DMS53 treated with DMSO at 0.1 percent for 48 hours (cell line): ENCODE measurements at regions not wholly inside any gene's neighbourhood (a gene's known extent, or its start where the extent isn't known, plus 50 kb on each side); places are given as distances from the start of the nearest gene placed in this dataset.
"Not testable (repeated sequence)": the region's sequence is repeated elsewhere in the genome, so short reads cannot be mapped to it uniquely, and the experiment has no call there.

ENCODE experiments used
- DNase-seq: peaks from one replicate; lab custom pipeline; 2025; ENCODE audit not compliant: unreplicated experiment; lab: John Stamatoyannopoulos, UW

GRCh38 chr2:17000184-17000482 is 334.5 kb upstream of the CYRIA start:
- DNase-seq = no peak

- no peak for DNase-seq
Measured at GRCh38 chr2:16999347-17000183, 333.9 kb upstream of the CYRIA start.

DNA sequence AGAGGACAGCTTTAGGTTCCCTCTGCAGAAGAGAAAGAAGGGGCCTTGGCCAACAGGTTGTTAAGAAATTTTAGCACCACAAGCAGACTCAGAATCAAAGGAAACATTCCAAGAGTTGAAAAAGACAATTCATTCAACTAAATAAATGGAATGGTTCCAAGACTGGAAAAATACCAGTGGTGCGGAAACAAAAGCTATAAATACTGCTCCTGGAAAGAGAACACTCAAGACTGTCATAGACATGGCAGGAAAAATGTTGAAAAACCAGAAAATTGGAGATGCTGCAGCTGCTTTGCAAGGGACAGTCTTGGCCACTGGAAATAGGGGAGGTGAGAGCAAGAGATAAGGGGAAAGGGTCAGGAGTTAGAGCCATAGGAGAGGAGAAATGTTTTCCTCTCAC is 312.7 kb upstream of the CYRIA start:
- DNase-seq = no peak

DNA sequence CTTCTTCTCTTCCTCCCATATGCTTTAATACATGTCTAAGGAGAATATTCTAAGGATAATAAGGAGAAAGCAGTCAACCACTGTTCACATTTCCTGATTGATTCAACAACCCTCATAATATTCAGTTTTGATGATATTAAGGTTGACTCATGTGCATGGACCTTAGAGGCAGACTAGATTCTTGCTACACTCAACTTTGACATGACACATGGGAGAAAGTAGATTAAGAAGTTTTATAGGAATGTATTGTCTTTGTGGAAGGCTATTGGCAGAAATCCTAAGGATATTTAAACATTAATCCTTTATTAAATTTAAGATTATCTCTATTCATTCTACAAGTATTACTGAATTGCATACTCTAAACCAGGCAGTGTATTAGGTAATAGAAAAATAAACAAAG is 309.1 kb upstream of the CYRIA start:
- DNase-seq = no peak

DNA sequence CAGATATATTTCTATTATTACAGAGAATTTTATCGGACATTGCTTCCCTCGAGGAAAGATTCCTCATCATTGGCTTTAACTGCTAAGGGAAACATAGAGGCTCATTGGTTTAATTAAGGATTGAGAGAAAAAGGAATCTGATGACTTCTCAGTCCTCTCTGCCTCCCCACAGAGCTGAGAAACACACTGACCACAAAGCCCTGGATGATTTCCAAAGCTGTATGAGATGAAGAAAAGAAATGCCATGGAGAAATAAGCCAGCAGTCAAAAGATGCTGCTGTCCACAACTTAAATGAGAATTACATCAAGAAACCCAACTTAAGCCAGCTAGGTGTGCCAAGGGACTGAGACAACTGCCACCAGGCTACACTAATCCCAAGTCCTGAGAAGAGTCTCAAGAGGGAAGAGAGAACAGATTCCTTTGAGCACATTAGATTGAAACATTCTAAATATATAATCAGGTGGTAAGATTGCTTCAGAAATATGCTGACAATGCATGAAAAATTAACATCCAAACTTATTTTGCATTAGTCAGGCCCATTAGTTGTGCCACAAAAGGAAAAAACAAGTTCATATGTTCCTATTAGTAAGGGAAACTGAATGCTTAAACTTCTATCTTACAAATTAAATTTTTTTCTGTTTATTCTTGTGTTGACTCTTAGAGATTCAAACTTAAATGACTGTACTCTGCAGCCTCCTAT is 308.1 kb upstream of the CYRIA start:
- DNase-seq = no peak

GRCh38 chr2:16972276-16972675 is 306.6 kb upstream of the CYRIA start:
- no peak for DNase-seq

DNA sequence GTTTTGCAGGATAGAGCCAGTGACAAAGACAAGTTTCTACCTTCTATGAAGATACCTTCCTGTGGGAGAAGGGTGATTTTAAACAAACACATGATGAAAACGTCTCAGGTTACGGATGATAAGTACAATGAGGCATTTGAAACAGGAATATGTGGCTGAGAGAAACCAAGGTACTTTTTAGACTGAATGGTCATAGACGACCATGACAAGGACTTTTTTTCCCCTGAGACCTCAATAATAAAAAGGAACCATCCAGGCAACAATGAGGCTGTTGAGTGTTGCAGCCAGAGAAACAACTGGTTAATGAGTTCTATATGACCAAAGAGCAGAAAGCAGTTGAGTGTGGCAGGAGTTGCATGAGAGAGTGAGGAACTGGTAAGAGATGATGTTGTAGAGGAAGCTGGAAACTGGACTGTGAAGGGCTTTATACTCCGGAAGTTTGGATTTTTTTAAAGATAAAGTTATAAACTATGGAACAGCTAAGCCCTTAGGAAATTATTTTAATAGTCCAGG is 306.1 kb upstream of the CYRIA start:
- no peak for DNase-seq

DNA sequence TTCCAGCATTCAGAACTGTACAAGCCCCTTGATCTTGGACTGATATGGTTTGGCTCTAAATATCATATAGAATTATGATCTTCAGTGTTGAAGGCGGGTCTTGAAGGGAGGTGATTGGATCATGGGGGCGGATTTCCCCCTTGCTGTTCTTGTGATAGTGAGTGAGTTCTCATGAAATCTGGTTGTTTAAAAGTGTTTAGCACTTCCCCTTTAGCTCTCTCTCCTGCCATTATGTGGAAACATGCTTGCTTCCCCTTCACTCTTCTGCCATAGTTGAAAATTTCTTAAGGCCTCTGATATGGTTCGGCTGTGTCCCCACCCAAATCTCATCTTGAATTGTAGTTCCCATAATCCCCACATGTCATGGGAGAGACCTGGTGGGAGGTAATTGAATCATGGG is 305.3 kb upstream of the CYRIA start:
- DNase-seq = not testable (repeated sequence)

- no peak for DNase-seq
Measured at GRCh38 chr2:16962505-16962904, 296.9 kb upstream of the CYRIA start.

DNA sequence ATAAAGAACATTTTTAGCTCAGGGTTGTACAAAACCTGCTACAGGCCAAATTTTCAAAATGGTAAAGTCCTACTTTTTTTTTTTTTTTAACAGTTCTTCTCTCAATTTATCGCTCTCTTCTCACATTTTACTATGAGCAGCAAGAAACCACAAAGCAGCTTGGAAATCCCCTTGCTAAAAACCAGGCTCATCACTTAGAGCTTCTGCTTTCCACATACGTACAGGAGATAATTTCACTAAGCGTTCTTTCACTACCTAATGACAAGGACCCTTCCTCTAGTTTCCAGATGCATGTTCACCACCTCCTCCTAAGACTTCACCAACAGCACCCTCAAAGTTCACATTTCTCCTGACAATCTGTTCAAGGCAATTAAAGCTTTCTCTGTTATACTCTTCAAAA is 294.9 kb upstream of the CYRIA start:
- DNase-seq = no peak

DNA sequence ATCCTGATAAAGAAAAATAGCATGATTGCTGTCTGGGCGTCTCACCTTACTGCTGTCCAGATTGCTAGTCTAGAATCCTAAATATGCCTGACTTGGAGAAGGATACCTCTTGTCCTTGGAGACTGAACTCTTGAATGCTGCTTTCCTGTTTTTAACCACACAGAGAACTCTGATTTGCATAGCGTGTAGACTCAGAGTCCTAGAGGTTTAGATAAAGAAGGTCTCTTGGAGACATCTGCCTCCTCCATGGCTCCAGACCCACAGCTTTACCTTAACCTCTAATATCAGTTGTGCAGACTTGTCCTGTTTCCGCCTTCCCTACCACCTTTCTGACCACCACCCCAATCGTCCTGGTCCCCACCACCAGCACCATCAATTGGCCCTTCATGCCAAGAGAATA is 292.6 kb upstream of the CYRIA start:
- no peak for DNase-seq

DNA sequence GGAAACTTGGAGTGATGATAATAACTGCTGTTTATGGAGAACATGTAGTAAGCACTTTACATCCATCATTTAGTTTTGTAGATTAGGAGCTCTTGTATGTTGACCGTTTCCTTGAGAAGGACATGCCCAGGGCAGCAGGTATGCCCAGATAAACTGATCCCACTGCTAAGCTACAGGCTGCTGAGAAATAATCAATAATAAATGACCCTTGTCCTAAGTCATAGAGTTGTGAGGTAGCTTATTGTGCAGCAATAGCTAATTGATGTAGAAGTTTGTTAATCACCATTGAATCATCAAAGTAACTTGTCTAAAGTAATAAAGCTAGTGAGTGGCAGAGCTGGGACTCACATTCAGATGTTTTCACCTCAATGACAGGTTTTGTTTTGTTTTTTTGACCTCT is 287.2 kb upstream of the CYRIA start:
- DNase-seq = no peak

- DNase-seq = no peak
Measured at GRCh38 chr2:16952368-16952767, 286.7 kb upstream of the CYRIA start.

DNA sequence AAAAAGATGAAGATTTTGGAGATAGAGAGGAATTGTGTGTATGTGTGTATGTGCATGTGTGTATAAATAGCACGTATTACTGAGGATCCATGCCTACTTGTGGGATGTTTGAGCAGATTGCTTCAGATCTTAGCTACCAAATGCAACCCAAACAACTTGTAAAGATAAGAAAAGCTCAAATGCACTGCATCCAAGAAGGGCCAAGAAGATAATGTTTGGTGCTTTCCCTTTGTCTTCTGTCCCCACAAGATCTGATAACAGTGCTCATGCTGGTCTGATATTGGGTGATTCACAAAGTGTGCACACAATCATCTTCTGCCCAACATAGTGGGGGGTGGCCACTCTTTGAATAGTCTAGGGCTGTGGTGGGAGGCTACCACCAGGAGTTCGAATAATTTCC is 284.8 kb upstream of the CYRIA start:
- DNase-seq = no peak

GRCh38 chr2:16948710-16949109 is 283.1 kb upstream of the CYRIA start:
- DNase-seq = no peak

DNA sequence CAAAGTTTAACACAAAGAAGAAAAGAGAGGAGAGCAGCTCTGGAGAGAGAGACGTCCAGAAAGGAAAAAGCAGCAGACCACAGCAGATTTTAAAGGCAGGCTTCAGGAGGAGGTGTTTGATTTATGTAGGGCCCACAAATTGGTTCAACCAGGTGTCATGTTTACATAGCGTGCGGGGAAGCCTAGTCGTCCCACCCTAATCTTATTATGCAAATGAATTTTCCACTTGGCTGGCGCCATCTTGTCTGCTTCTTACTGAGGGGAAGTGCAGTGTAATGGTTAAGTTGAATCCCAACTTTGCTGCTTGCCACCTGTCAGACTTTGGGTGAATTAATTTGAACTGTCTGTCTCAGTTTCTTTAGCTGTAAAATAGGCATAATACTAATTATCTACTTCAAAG is 282.4 kb upstream of the CYRIA start:
- DNase-seq = no peak

DNA sequence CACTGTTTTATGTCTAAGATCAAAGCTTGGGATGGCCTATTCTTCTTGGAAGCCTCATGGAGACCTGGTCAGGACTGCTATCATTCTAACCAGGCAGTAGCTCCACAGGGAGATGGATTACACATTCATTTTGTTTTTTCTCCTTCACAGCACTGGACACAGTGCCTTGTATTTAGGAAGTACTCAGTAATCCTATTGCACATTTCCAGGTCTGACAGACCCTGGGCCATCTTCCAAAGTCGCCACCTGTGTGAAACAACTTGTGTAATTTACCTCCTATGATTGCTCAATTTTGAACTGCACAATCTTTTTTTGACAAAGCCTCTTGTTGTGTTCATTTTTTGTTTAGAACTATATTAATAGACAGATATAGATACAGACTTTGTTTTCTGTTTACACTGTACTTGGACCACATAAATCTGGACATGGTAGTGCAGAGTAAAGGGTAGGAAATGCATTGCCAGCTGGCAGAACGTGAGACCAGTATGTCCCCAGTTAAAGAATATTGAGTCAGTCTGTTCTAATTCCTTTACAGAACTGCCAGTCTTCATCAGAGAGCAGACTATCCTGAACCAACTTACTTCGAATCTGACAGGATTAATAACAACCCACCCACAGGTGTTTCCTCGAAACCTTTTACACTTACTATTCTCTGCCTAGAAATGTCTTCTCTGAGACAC is 277.8 kb upstream of the CYRIA start:
- no peak for DNase-seq

GRCh38 chr2:16940214-16940613 is 274.6 kb upstream of the CYRIA start:
- DNase-seq = no peak

DNA sequence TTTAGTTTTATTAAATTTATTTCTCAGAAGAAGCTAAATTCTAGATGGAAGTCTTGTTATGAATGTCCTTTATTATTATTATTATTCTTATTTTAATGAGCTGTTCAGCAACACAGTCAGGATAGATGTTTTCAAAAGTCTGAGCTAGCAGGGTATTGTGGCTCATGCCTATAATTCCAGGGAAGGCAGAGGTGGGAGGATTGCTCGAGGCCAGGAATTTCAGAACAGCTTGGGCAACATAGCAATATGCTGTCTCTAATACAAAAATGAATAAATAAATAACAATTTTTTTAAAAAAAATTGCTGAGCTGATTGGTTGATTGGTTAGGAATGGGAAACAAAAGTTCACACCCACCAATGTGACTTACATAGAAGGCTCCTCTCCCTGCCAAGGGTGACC is 274.1 kb upstream of the CYRIA start:
- no peak for DNase-seq

DNA sequence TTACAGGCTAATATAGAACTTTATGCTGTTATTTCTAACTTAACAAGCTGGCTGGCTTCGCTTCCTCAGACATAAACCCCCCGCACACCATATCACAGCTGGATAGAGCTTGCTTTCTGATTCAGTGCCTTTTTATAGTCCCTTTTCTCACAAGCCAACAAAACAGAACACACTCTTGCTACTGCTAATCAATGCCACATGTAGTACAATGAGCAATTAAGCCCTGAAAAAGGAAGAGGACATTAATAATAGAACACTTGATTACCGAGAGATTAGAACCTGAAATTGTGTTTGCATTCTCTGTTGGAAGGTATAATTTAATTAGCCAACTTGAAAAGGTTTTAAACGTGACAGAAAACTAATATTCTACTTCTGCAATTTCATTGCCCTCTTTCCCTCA is 267.7 kb upstream of the CYRIA start:
- no peak for DNase-seq

GRCh38 chr2:16932826-16933225 is 267.2 kb upstream of the CYRIA start:
- DNase-seq = no peak

DNA sequence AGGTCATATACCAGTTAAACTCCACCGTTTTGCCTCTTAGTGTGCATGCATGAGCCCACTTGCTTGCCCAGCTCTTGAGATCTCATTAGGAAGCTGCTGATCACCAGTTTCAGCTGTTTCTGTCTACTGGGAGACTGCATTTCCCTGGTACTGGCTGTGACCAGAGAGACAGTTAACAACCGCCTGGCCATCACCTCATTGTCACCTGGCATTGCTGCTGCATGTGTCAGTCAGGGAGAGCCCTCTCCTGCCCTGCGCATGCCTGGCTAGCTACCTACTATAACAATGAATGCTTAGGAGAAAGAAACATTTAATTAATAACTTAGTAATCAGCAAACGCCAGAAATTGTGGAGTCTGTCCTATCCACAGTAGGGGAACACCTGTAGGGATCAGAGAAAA is 265.8 kb upstream of the CYRIA start:
- no peak for DNase-seq
